Left ventricle myocardium inferior (tissue), 1 donor: ENCODE measurements at regions not wholly inside any gene's neighbourhood (a gene's known extent, or its start where the extent isn't known, plus 50 kb on each side); places are given as distances from the start of the nearest gene placed in this dataset.
A peak's percentile ranks its signal among the peaks of the same experiment; 100 is the strongest.

Source experiments
- DNase-seq: peaks from one replicate; pipeline ENCODE4 v3.0.0-alpha.2; 2020
- H3K27ac ChIP-seq: fragments of 200-600 bp; replicated peaks from 2 replicates; pipeline ENCODE4 v1.8.0; 2021
- H3K27me3 ChIP-seq: fragments of 200-600 bp; 2 replicates; pipeline ENCODE4 v1.8.0; 2021; ENCODE audit warnings: low read depth
- H3K36me3 ChIP-seq: fragments of 200-600 bp; 2 replicates; pipeline ENCODE4 v1.8.0; 2021
- H3K4me1 ChIP-seq: fragments of 200-600 bp; 2 replicates; pipeline ENCODE4 v1.8.0; 2021
- H3K4me3 ChIP-seq: fragments of 200-600 bp; 2 replicates; pipeline ENCODE4 v1.8.0; 2021; ENCODE audit warnings: mild to moderate bottlenecking, moderate library complexity
- H3K9me3 ChIP-seq: fragments of 200-600 bp; replicated peaks from 2 replicates; pipeline ENCODE4 v1.8.0; 2021
- intact Hi-C: fragments of 100-400 bp; cut with micrococcal nuclease; formaldehyde crosslinking; loops from one replicate; pipeline ENCODE4 v1.11.0; 2022
- TF ChIP-seq, protein P1 (sequence below): fragments of 200-600 bp; IDR thresholded peaks from 2 replicates; pipeline ENCODE4 v1.8.0; 2021; ENCODE audit warnings: antibody characterized with exemption, mild to moderate bottlenecking, borderline replicate concordance
- donor health status: DM: no; HTN: yes; CAD: no; lungs with severe emphysema.

DNA sequence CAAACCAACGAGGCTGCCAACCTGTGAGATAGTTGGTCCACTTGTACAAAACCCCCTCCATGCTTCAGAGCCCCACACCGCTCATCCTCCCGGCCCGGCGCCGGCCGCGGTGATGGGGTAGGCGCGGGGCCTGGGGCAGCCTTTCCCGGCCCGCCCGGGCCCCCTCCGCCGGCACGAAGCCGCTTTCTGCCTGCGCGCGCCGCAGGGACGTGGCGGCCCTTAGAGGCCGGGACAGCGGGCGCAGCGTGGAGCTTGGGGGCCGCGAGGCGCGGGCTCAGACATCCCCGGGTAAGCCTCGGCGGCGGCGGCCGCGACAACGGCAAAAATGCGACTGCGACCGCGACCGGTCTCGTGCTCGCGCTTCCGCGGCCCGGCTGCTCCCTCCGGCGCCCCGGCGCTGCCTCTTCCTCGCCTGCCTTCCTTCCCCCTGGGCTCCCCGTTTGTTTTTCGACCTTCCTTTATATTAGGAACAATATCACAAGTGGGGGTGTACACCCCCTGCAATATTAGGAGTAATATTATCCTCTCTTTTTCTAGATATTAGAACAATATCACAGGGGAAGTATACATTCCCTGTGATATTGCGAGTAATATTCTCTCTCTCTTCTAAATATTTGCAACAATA, 53.9 kb upstream of the CEACAM21 start:
- H3K4me1 ChIP-seq = peaks cover 26% of the 10 kb centered on the region
- H3K9me3 ChIP-seq = no peaks in the 10 kb centered on the region
- H3K36me3 ChIP-seq = no peaks in the 10 kb centered on the region
- H3K4me3 ChIP-seq = peak overlapping the region; percentile 62
- intact Hi-C loops = no loop called here
- H3K27me3 ChIP-seq = peaks cover 96% of the 10 kb centered on the region
- DNase-seq = no peak
- peak overlapping the region; percentile 71 for H3K27ac ChIP-seq
- TF ChIP-seq, protein P1, sequence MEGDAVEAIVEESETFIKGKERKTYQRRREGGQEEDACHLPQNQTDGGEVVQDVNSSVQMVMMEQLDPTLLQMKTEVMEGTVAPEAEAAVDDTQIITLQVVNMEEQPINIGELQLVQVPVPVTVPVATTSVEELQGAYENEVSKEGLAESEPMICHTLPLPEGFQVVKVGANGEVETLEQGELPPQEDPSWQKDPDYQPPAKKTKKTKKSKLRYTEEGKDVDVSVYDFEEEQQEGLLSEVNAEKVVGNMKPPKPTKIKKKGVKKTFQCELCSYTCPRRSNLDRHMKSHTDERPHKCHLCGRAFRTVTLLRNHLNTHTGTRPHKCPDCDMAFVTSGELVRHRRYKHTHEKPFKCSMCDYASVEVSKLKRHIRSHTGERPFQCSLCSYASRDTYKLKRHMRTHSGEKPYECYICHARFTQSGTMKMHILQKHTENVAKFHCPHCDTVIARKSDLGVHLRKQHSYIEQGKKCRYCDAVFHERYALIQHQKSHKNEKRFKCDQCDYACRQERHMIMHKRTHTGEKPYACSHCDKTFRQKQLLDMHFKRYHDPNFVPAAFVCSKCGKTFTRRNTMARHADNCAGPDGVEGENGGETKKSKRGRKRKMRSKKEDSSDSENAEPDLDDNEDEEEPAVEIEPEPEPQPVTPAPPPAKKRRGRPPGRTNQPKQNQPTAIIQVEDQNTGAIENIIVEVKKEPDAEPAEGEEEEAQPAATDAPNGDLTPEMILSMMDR = no peak

DNA sequence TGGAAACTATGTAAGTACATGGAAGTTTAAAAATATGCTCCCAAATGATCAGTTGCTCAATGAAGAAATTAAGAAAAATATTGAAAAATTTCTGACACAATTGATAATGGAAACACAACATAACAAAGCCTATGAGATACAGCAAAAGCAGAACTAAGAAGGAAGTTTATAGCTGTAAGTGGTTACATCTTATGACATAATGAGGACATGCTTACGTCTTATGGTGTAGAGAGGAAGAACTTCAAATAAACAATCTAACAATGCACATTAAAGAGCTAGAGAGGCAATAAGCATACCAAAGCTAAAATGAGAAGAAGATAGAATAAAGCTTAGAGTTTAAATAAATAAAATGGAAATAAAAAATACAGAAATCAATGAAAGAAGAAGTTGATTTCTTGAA, 50.0 kb upstream of the CEACAM21 start:
- Histone ChIP-seq H3K36me3 (no peaks in the 10 kb centered on the region), H3K27ac (no peak overlapping the region), H3K27me3 (peaks cover 57% of the 10 kb centered on the region), H3K4me1 (peaks cover 17% of the 10 kb centered on the region), H3K4me3 (no peak overlapping the region), H3K9me3 (peaks cover 27% of the 10 kb centered on the region)
- TF ChIP-seq, protein P1 = no peak
- intact Hi-C loops = no loop called here
- no peak for DNase-seq
